Stimulated activated CD4-positive, alpha-beta T cell treated with anti-CD3 and anti-CD28 coated beads, Interleukin-12 subunit alpha, Interleukin-12 subunit beta, amount 100 ng/mL, for 4 hours (primary cell): ENCODE measurements at regions not wholly inside any gene's neighbourhood (a gene's known extent, or its start where the extent isn't known, plus 50 kb on each side); places are given as distances from the start of the nearest gene placed in this dataset.
"Not testable (repeated sequence)": the region's sequence is repeated elsewhere in the genome, so short reads cannot be mapped to it uniquely, and the experiment has no call there.

Experiments used
- DNase-seq: peaks from one replicate; pipeline ENCODE4 v3.0.0-alpha.2; 2020

GRCh38 chr11:33455867-33456463 lies 198.8 kb downstream of the HIPK3 start:
- DNase-seq, result no peak

GRCh38 chr11:33454264-33454663 lies 197.1 kb downstream of the HIPK3 start:
- DNase-seq, result no peak

GRCh38 chr11:33452836-33453624 lies 195.8 kb downstream of the HIPK3 start:
- DNase-seq, result no peak

GRCh38 chr11:33451364-33451763 lies 194.2 kb downstream of the HIPK3 start:
- no peak for DNase-seq

GRCh38 chr11:33449798-33450197 lies 192.6 kb downstream of the HIPK3 start:
- no peak for DNase-seq

- no peak for DNase-seq
These were observed 191.4 kb downstream of the HIPK3 start for GRCh38 chr11:33448461-33449130.

- DNase-seq, result no peak
These were observed 188.6 kb downstream of the HIPK3 start for GRCh38 chr11:33445761-33446161.

- DNase-seq, result no peak
These were observed 187.8 kb downstream of the HIPK3 start for GRCh38 chr11:33444835-33445594.

GRCh38 chr11:33443684-33444083 lies 186.5 kb downstream of the HIPK3 start:
- DNase-seq, result no peak

- no peak for DNase-seq
These were observed 181.1 kb downstream of the HIPK3 start for GRCh38 chr11:33438301-33438700.

GRCh38 chr11:33437529-33437928 lies 180.3 kb downstream of the HIPK3 start:
- no peak for DNase-seq

- DNase-seq, result no peak
These were observed 178.0 kb downstream of the HIPK3 start for GRCh38 chr11:33435216-33435615.

- no peak for DNase-seq
These were observed 177.1 kb downstream of the HIPK3 start for GRCh38 chr11:33434294-33434693.

GRCh38 chr11:33428435-33428834 lies 171.3 kb downstream of the HIPK3 start:
- DNase-seq, result not testable (repeated sequence)

GRCh38 chr11:33420959-33421566 lies 163.9 kb downstream of the HIPK3 start:
- DNase-seq, result no peak

- DNase-seq, result no peak
These were observed 162.7 kb downstream of the HIPK3 start for GRCh38 chr11:33419924-33420323.

- no peak for DNase-seq
These were observed 159.9 kb downstream of the HIPK3 start for GRCh38 chr11:33417121-33417520.

GRCh38 chr11:33413301-33413700 lies 156.1 kb downstream of the HIPK3 start:
- no peak for DNase-seq

- DNase-seq, result no peak
These were observed 155.1 kb downstream of the HIPK3 start for GRCh38 chr11:33412241-33412640.

- no peak for DNase-seq
These were observed 154.6 kb downstream of the HIPK3 start for GRCh38 chr11:33411751-33412150.

- DNase-seq, result no peak
These were observed 153.0 kb downstream of the HIPK3 start for GRCh38 chr11:33410086-33410765.
